GM19468 (cell line): ENCODE measurements at regions not wholly inside any gene's neighbourhood (a gene's known extent, or its start where the extent isn't known, plus 50 kb on each side); places are given as distances from the start of the nearest gene placed in this dataset.

Experiments
- ATAC-seq: cut with Tn5 transposase; IDR thresholded peaks from one replicate; pipeline ENCODE4 v1.9.1; 2021; ENCODE audit warnings: mild to moderate bottlenecking, moderate library complexity, moderate number of reproducible peaks; ENCODE audit not compliant: unreplicated experiment; ENCODE audit errors: extremely low read depth

DNA sequence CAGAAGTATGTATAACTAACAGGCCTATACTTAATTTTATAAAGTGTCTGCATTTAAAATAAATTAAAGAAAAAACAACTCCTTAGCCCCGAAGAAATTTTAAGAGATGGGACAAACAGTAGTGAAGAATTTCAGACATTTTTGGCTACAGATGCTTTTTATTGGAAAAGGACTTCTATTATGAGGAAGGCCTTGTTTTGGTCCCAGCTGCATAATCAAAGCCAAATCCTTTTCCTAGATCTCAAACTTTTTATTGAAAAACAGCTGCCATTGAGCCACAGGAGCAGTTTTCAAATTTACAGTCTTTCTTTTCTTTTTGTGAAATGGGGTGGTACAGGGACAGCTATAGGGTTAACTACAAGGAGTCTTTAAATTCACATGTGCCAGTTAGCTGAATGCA, 51.3 kb upstream of the SETBP1 start:
- ATAC-seq = no peak

DNA sequence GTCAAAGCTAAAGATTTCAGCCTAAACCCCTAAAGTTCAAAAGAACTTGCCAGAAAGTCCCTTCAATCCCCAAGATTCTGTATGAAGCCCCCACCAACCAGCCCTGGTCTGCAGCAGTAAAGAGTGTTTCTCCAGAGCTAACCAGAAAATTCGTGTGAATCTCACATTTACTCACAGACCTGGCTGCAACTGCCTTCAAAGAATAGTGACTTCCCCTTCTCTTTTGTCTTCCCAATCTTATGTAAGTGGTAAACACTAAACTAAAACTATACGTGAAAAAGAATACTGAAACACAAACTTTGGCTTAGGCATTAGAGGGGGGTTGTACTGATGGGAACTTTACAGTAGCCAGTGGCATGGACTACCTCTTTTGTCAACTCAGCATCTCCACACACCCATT, 50.6 kb upstream of the SETBP1 start:
- no peak for ATAC-seq
